Astrocyte (in vitro differentiated cells and primary cell): ENCODE measurements at regions not wholly inside any gene's neighbourhood (a gene's known extent, or its start where the extent isn't known, plus 50 kb on each side); places are given as distances from the start of the nearest gene placed in this dataset.

Source experiments
- DNase-seq: peaks from one replicate; pipeline ENCODE4 v3.0.0-alpha.2; 2010; ENCODE audit warnings: low read depth
- FAIRE-seq: peaks from 2 replicates; lab custom pipeline; 2011; peaks lifted over from hg19 to GRCh38; lab: Jason Lieb, UNC
- H2AFZ ChIP-seq: 2 replicates; pipeline ENCODE4 v1.6.0; 2012; ENCODE audit warnings: low read depth, low read length, inconsistent platforms
- H3K27ac ChIP-seq: 2 replicates; pipeline ENCODE4 v1.5.1; 2011; ENCODE audit warnings: low read depth, low read length, inconsistent platforms
- H3K27me3 ChIP-seq: 2 replicates; pipeline ENCODE4 v1.6.0; 2011; ENCODE audit warnings: low read length, inconsistent platforms; ENCODE audit not compliant: insufficient read depth
- H3K36me3 ChIP-seq: 2 replicates; pipeline ENCODE4 v1.5.1; 2011; ENCODE audit warnings: low read length, inconsistent platforms; ENCODE audit not compliant: insufficient read depth
- H3K4me1 ChIP-seq: 2 replicates; pipeline ENCODE4 v1.5.1; 2011; ENCODE audit warnings: low read length, inconsistent platforms; ENCODE audit not compliant: insufficient read depth
- H3K4me2 ChIP-seq: 2 replicates; pipeline ENCODE4 v1.6.0; 2012; ENCODE audit warnings: low read length, inconsistent platforms
- H3K4me3 ChIP-seq: 2 replicates; pipeline ENCODE4 v1.5.1; 2011; ENCODE audit warnings: low read depth, mild to moderate bottlenecking, low read length, inconsistent platforms; ENCODE audit not compliant: insufficient read depth
- H3K79me2 ChIP-seq: 2 replicates; pipeline ENCODE4 v1.6.0; 2012; ENCODE audit warnings: mild to moderate bottlenecking, low read length, inconsistent platforms; ENCODE audit not compliant: insufficient read depth
- H3K9ac ChIP-seq: 2 replicates; pipeline ENCODE4 v1.6.0; 2012; ENCODE audit warnings: mild to moderate bottlenecking, low read length, inconsistent platforms
- H3K9me3 ChIP-seq: 2 replicates; pipeline ENCODE4 v1.5.1; 2012; ENCODE audit warnings: low read depth, mild to moderate bottlenecking, low read length, inconsistent platforms; ENCODE audit not compliant: insufficient read depth
- H4K20me1 ChIP-seq: 2 replicates; pipeline ENCODE4 v1.6.0; 2012; ENCODE audit warnings: low read length, inconsistent platforms; ENCODE audit not compliant: insufficient read depth
- H3K27ac Mint-ChIP-seq: one replicate; pipeline ENCODE4 v1.8.0; 2021; ENCODE audit warnings: mild to moderate bottlenecking, mixed read lengths; ENCODE audit not compliant: unreplicated experiment
- H3K27me3 Mint-ChIP-seq: one replicate; pipeline ENCODE4 v1.8.0; 2021; ENCODE audit warnings: low read depth, mixed read lengths; ENCODE audit not compliant: unreplicated experiment
- H3K36me3 Mint-ChIP-seq: one replicate; pipeline ENCODE4 v1.8.0; 2021; ENCODE audit warnings: low read depth, mixed read lengths; ENCODE audit not compliant: unreplicated experiment
- H3K4me1 Mint-ChIP-seq: one replicate; pipeline ENCODE4 v1.8.0; 2021; ENCODE audit warnings: low read depth, mixed read lengths; ENCODE audit not compliant: unreplicated experiment
- H3K4me3 Mint-ChIP-seq: one replicate; pipeline ENCODE4 v1.8.0; 2021; ENCODE audit warnings: mild to moderate bottlenecking, moderate library complexity, mixed read lengths; ENCODE audit not compliant: unreplicated experiment
- H3K9me3 Mint-ChIP-seq: one replicate; pipeline ENCODE4 v1.8.0; 2021; ENCODE audit warnings: mild to moderate bottlenecking, mixed read lengths; ENCODE audit not compliant: unreplicated experiment
- CTCF ChIP-seq: IDR thresholded peaks from 2 replicates; pipeline ENCODE4 v1.5.1; 2011; ENCODE audit warnings: low read depth, mild to moderate bottlenecking, inconsistent platforms, low read length, moderate library complexity; ENCODE audit not compliant: insufficient read depth
- EZH2 ChIP-seq: IDR thresholded peaks from 2 replicates; pipeline ENCODE4 v1.6.1; 2012; ENCODE audit warnings: mild to moderate bottlenecking, low read length, inconsistent platforms; ENCODE audit not compliant: insufficient read depth

- Mint-ChIP-seq H3K4me3 (no peak overlapping the region), H3K27ac (no peak overlapping the region), H3K36me3 (no peaks in the 10 kb centered on the region), H3K27me3 (peaks cover 15% of the 10 kb centered on the region), H3K9me3 (peaks cover 6% of the 10 kb centered on the region), H3K4me1 (no peaks in the 10 kb centered on the region)
- Histone ChIP-seq H4K20me1 (no peaks in the 10 kb centered on the region), H3K27ac (no peak overlapping the region), H3K36me3 (no peaks in the 10 kb centered on the region), H3K27me3 (no peaks in the 10 kb centered on the region), H3K9me3 (peaks cover 20% of the 10 kb centered on the region), H3K4me1 (no peaks in the 10 kb centered on the region), H3K79me2 (no peaks in the 10 kb centered on the region), H3K4me3 (no peak overlapping the region), H3K4me2 (no peak overlapping the region), H2AFZ (no peak overlapping the region), H3K9ac (no peak overlapping the region)
- TF ChIP-seq EZH2 = no peak
- no peak for FAIRE-seq
- DNase-seq = no peak
Measured at GRCh38 chr10:131646551-131647525, 254.0 kb upstream of the PPP2R2D start.

DNA sequence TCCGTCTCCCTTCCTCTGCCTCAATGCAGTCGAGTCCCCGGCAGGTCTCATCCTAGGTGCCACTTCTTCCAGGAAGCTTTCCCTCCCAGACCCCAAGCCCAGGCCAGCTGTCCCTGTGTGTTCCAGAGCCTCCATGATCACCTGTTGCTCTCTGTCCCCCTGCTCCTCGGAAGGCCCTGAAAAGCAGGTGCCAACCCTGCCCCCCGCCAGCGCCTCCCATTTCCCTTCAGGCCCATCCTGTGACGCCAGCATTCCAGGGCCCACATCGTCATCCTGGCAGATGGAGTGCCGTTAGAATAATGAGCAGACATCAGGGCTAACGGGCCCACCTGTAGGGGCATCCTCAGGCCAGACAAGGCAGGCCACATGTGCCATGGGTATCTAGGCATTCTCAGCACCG, 253.0 kb upstream of the PPP2R2D start:
- no peak for TF ChIP-seq CTCF
- TF ChIP-seq EZH2 = no peak
- no peaks in the 10 kb centered on the region for H3K27me3 ChIP-seq
- no peak for FAIRE-seq
- H3K27me3 Mint-ChIP-seq = peaks cover 20% of the 10 kb centered on the region
- H3K79me2 ChIP-seq = no peaks in the 10 kb centered on the region
- DNase-seq = no peak
- H3K9me3 Mint-ChIP-seq = peaks cover 6% of the 10 kb centered on the region
- no peaks in the 10 kb centered on the region for H3K36me3 ChIP-seq
- H3K4me3 Mint-ChIP-seq = no peak overlapping the region
- H3K4me3 ChIP-seq = no peak overlapping the region
- H2AFZ ChIP-seq = no peak overlapping the region
- H3K4me1 Mint-ChIP-seq = no peaks in the 10 kb centered on the region
- H3K9ac ChIP-seq = no peak overlapping the region
- no peaks in the 10 kb centered on the region for H3K36me3 Mint-ChIP-seq
- no peak overlapping the region for H3K27ac Mint-ChIP-seq
- H3K9me3 ChIP-seq = peaks cover 20% of the 10 kb centered on the region
- no peaks in the 10 kb centered on the region for H3K4me1 ChIP-seq
- no peak overlapping the region for H3K4me2 ChIP-seq
- no peaks in the 10 kb centered on the region for H4K20me1 ChIP-seq
- no peak overlapping the region for H3K27ac ChIP-seq

GRCh38 chr10:131648386-131649020, 252.3 kb upstream of the PPP2R2D start:
- peaks cover 20% of the 10 kb centered on the region for H3K9me3 ChIP-seq
- no peak overlapping the region for H3K4me3 ChIP-seq
- H4K20me1 ChIP-seq = no peaks in the 10 kb centered on the region
- no peaks in the 10 kb centered on the region for H3K36me3 ChIP-seq
- TF ChIP-seq EZH2 (no peak), CTCF (no peak)
- Mint-ChIP-seq H3K4me1 (no peaks in the 10 kb centered on the region), H3K27ac (no peak overlapping the region), H3K27me3 (peaks cover 20% of the 10 kb centered on the region), H3K36me3 (no peaks in the 10 kb centered on the region), H3K9me3 (peaks cover 6% of the 10 kb centered on the region), H3K4me3 (no peak overlapping the region)
- FAIRE-seq (no peak), DNase-seq (no peak)
- no peaks in the 10 kb centered on the region for H3K27me3 ChIP-seq
- no peak overlapping the region for H3K9ac ChIP-seq
- no peak overlapping the region for H3K27ac ChIP-seq
- no peak overlapping the region for H2AFZ ChIP-seq
- no peaks in the 10 kb centered on the region for H3K79me2 ChIP-seq
- H3K4me2 ChIP-seq = no peak overlapping the region
- H3K4me1 ChIP-seq = no peaks in the 10 kb centered on the region
